Lower lobe of right lung (tissue), 2 donors: ENCODE measurements at regions not wholly inside any gene's neighbourhood (a gene's known extent, or its start where the extent isn't known, plus 50 kb on each side); places are given as distances from the start of the nearest gene placed in this dataset.

ENCODE experiments used
- ATAC-seq, 2 donors: fragments of 200-7000 bp; cut with Tn5 transposase; one replicate each; pipeline ENCODE4 v1.9.1; 2020 to 2022; ENCODE audit warnings: mild to moderate bottlenecking in 2 of 2, moderate library complexity in 2 of 2
- DNase-seq: peaks from one replicate; pipeline ENCODE4 v3.0.0-alpha.2; 2020
- H3K27ac ChIP-seq: fragments of 200-600 bp; one replicate; pipeline ENCODE4 v1.8.0; 2022
- H3K27me3 ChIP-seq: fragments of 200-600 bp; one replicate; pipeline ENCODE4 v1.8.0; 2022; ENCODE audit warnings: low read depth
- H3K36me3 ChIP-seq: fragments of 200-600 bp; one replicate; pipeline ENCODE4 v1.8.0; 2022; ENCODE audit warnings: mild to moderate bottlenecking
- H3K4me1 ChIP-seq: fragments of 200-600 bp; one replicate; pipeline ENCODE4 v1.8.0; 2022
- H3K4me3 ChIP-seq: fragments of 200-600 bp; one replicate; pipeline ENCODE4 v1.8.0; 2022; ENCODE audit warnings: mild to moderate bottlenecking
- H3K9me3 ChIP-seq: fragments of 200-600 bp; one replicate; pipeline ENCODE4 v1.8.0; 2022
- intact Hi-C: fragments of 100-400 bp; cut with DNase I; formaldehyde crosslinking; loops from one replicate; pipeline ENCODE4 v1.11.0; 2022
- TF ChIP-seq, protein P1 (sequence below): fragments of 200-600 bp; IDR thresholded peaks from one replicate; pipeline ENCODE4 v1.8.0; 2022; ENCODE audit warnings: antibody characterized with exemption, mild to moderate bottlenecking
- donor health status: DM: no; HTN: yes; CAD: no; lungs with severe emphysema.

DNA sequence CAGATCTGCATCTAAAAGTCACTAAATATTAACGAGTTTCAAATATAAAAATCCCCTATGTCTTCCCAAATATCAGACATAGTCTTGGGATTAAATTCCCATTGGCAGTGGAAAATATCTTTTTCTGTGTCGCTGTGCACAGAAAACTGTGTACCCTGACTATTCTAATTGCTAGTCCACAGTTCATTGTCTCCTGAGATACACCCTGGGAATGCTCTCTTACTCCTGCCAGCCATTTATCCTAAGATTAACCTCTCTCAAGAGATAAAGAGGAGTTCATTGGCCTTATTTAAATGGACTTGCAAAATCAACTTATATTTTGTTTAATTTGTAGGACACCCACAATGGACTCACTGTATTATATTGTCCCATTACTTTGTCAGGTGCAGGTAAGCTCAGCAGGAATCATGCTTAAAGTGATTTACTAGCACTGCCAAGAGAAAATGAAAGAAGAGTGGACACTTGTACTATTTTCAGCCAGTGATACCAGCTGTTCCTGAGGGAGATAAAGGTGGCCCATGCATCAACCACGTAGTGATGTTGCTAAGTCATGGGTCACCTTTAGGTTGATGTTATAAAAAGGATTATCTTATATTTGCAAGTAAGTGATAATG, 553.8 kb downstream of the PIK3C3 start:
- no peaks in the 10 kb centered on the region for H3K27me3 ChIP-seq
- intact Hi-C loops, result no loop called here
- DNase-seq, result no peak
- no peak overlapping the region for H3K4me3 ChIP-seq
- H3K9me3 ChIP-seq, result no peaks in the 10 kb centered on the region
- TF ChIP-seq, protein P1, sequence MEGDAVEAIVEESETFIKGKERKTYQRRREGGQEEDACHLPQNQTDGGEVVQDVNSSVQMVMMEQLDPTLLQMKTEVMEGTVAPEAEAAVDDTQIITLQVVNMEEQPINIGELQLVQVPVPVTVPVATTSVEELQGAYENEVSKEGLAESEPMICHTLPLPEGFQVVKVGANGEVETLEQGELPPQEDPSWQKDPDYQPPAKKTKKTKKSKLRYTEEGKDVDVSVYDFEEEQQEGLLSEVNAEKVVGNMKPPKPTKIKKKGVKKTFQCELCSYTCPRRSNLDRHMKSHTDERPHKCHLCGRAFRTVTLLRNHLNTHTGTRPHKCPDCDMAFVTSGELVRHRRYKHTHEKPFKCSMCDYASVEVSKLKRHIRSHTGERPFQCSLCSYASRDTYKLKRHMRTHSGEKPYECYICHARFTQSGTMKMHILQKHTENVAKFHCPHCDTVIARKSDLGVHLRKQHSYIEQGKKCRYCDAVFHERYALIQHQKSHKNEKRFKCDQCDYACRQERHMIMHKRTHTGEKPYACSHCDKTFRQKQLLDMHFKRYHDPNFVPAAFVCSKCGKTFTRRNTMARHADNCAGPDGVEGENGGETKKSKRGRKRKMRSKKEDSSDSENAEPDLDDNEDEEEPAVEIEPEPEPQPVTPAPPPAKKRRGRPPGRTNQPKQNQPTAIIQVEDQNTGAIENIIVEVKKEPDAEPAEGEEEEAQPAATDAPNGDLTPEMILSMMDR, result no peak
- ATAC-seq, result no peak
- no peaks in the 10 kb centered on the region for H3K36me3 ChIP-seq
- no peak overlapping the region for H3K27ac ChIP-seq
- no peaks in the 10 kb centered on the region for H3K4me1 ChIP-seq

DNA sequence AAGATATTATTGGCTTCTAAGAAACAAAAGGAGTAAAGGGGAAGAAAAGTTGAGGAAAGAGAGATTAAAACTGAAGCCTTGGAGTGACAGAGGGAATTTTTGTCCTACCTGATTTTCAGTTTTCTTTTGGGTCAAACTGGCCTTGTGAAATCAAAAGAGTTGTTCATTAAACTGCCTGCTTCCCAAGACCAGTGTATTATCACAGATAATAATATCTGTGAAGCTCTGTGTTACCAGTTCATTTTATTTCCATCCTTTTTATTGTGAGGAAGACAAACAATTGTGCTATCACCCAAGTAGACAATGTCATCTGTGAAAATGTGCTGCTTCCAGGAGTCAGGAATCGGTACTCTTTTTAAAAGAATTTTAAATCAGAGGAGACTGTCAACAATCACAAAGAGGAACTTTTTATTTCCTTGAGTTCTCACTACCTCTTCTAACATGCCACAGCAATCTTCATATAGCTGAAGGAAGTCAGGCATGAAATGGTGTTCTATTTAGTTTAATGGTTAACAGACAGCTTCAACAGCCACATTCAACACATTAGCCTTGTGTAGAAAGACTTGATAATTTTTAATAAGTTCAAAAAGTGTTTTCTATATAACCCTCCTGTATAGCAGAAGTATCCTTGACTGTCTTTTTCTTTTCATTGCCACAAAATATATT, 554.8 kb downstream of the PIK3C3 start:
- no peak for ATAC-seq
- intact Hi-C loops, result no loop called here
- TF ChIP-seq, protein P1, result no peak

DNA sequence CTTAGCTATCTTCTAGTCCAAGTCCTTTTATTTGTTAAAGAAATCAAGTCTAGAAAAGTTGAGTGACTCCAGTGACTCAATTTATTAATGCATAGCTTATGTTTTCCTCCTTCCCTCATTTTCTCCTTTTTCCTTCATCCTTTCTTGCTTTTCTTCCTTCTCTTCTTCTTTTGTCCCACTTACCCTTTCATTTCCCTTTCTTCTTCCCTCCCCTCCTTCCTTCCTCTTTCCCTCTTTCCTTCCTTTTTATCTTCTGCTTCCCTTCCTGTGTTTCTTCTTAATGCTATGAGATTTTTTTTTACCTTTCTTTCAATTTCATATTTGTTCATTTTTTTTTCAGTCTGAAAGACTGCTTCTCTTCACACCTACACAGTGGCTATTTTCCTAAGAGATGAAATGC, 555.5 kb downstream of the PIK3C3 start:
- Histone ChIP-seq H3K9me3 (no peaks in the 10 kb centered on the region), H3K4me3 (no peak overlapping the region), H3K27me3 (no peaks in the 10 kb centered on the region), H3K4me1 (no peaks in the 10 kb centered on the region), H3K36me3 (no peaks in the 10 kb centered on the region), H3K27ac (no peak overlapping the region)
- intact Hi-C loops, result no loop called here
- ATAC-seq, result no peak
- DNase-seq, result no peak
- TF ChIP-seq, protein P1, result no peak

More for the DNA sequence above, 554.8 kb downstream of the PIK3C3 start:
- Histone ChIP-seq H3K27ac (no peak overlapping the region), H3K4me1 (no peaks in the 10 kb centered on the region), H3K4me3 (no peak overlapping the region), H3K36me3 (no peaks in the 10 kb centered on the region), H3K27me3 (no peaks in the 10 kb centered on the region), H3K9me3 (no peaks in the 10 kb centered on the region)
- DNase-seq, result no peak

DNA sequence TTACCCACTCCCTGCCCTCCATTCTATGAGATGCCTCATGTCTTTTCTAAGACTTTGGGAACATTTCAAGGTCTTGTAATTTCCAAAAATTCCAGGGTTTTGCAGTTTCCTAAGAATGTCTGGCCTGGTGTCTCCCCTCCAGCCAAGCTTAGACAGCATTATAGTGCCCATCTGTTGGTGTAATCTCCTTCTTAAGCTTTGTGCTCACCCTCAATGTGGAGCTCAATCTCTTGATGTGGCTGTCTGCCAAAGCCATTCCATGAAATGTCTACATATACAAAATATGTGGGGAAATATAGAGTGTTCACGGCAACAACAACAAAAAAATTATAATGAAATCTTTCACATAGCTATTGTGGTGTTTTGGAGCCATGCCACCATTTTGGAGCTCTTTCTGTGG, 558.4 kb downstream of the PIK3C3 start:
- ATAC-seq, result no peak
- no peak overlapping the region for H3K4me3 ChIP-seq
- no peaks in the 10 kb centered on the region for H3K4me1 ChIP-seq
- DNase-seq, result no peak
- no peaks in the 10 kb centered on the region for H3K9me3 ChIP-seq
- intact Hi-C loops, result no loop called here
- no peaks in the 10 kb centered on the region for H3K36me3 ChIP-seq
- TF ChIP-seq, protein P1, result no peak
- H3K27me3 ChIP-seq, result no peaks in the 10 kb centered on the region
- H3K27ac ChIP-seq, result no peak overlapping the region

DNA sequence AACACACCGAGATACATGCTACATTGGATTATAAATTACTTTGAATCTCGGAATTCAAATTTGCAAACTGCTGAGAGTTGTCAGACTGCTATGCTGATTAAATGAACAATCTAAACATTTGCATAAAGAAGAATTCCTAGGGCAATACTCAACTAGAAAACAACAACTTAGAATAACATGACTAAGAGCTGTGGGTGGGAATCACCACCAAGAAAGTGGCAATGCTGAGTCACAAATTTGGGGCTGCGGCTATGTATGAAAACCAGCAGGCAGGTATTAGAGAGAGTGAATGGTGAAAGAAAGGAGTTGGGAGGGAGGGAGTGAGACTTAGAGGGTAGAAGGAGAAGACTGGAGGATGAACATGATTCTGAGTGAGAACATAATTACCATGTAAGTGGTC, 559.5 kb downstream of the PIK3C3 start:
- intact Hi-C loops, result no loop called here
- TF ChIP-seq, protein P1, result no peak
- no peak for ATAC-seq

More for the DNA sequence above, 559.5 kb downstream of the PIK3C3 start:
- Histone ChIP-seq H3K9me3 (no peaks in the 10 kb centered on the region), H3K4me3 (no peak overlapping the region), H3K36me3 (no peaks in the 10 kb centered on the region), H3K4me1 (no peaks in the 10 kb centered on the region), H3K27ac (no peak overlapping the region), H3K27me3 (no peaks in the 10 kb centered on the region)
- DNase-seq, result no peak
